HG02763 (cell line): ENCODE measurements at regions not wholly inside any gene's neighbourhood (a gene's known extent, or its start where the extent isn't known, plus 50 kb on each side); places are given as distances from the start of the nearest gene placed in this dataset.
A peak's percentile ranks its signal among the peaks of the same experiment; 100 is the strongest.
"Not testable (repeated sequence)": the region's sequence is repeated elsewhere in the genome, so short reads cannot be mapped to it uniquely, and the experiment has no call there.

Experiments used
- ATAC-seq: cut with Tn5 transposase; IDR thresholded peaks from one replicate; pipeline ENCODE4 v1.9.1; 2021; ENCODE audit warnings: mild to moderate bottlenecking, moderate library complexity; ENCODE audit not compliant: unreplicated experiment

- ATAC-seq = no peak
These were observed 142.5 kb downstream of the LCA5 start for GRCh38 chr6:79394690-79395089.

GRCh38 chr6:79392094-79392493, 145.1 kb downstream of the LCA5 start:
- ATAC-seq = no peak

GRCh38 chr6:79391480-79391879, 145.8 kb downstream of the LCA5 start:
- no peak for ATAC-seq

- ATAC-seq = no peak
These were observed 151.3 kb downstream of the LCA5 start for GRCh38 chr6:79385893-79386292.

- ATAC-seq = no peak
These were observed 150.9 kb upstream of the HMGN3 start for GRCh38 chr6:79385333-79385732.

GRCh38 chr6:79384845-79385244, 150.4 kb upstream of the HMGN3 start:
- no peak for ATAC-seq

- no peak for ATAC-seq
These were observed 144.5 kb upstream of the HMGN3 start for GRCh38 chr6:79378957-79379356.

GRCh38 chr6:79377888-79378348, 143.4 kb upstream of the HMGN3 start:
- ATAC-seq = no peak

- no peak for ATAC-seq
These were observed 142.6 kb upstream of the HMGN3 start for GRCh38 chr6:79377047-79377446.

- no peak for ATAC-seq
These were observed 141.3 kb upstream of the HMGN3 start for GRCh38 chr6:79375635-79376337.

- no peak for ATAC-seq
These were observed 139.8 kb upstream of the HMGN3 start for GRCh38 chr6:79374308-79374707.

- no peak for ATAC-seq
These were observed 139.4 kb upstream of the HMGN3 start for GRCh38 chr6:79373880-79374279.

GRCh38 chr6:79373246-79373645, 138.8 kb upstream of the HMGN3 start:
- ATAC-seq = no peak

GRCh38 chr6:79372757-79373156, 138.3 kb upstream of the HMGN3 start:
- no peak for ATAC-seq

- no peak for ATAC-seq
These were observed 134.5 kb upstream of the HMGN3 start for GRCh38 chr6:79369026-79369425.

GRCh38 chr6:79363441-79363840, 129.0 kb upstream of the HMGN3 start:
- ATAC-seq = not testable (repeated sequence)

GRCh38 chr6:79361074-79361473, 126.6 kb upstream of the HMGN3 start:
- not testable (repeated sequence) for ATAC-seq

GRCh38 chr6:79353226-79353625, 118.7 kb upstream of the HMGN3 start:
- no peak for ATAC-seq

- no peak for ATAC-seq
These were observed 104.0 kb upstream of the HMGN3 start for GRCh38 chr6:79338493-79338892.

- ATAC-seq = peak; percentile 86
These were observed 100.7 kb upstream of the HMGN3 start for GRCh38 chr6:79335133-79335674.

GRCh38 chr6:79334674-79335073, 100.2 kb upstream of the HMGN3 start:
- no peak for ATAC-seq

GRCh38 chr6:79330704-79331103, 96.2 kb upstream of the HMGN3 start:
- ATAC-seq = no peak

- ATAC-seq = no peak
These were observed 78.8 kb upstream of the HMGN3 start for GRCh38 chr6:79313254-79313653.
